ENCODE measurements at regions not wholly inside any gene's neighbourhood (a gene's known extent, or its start where the extent isn't known, plus 50 kb on each side); places are given as distances from the start of the nearest gene placed in this dataset.

DNA sequence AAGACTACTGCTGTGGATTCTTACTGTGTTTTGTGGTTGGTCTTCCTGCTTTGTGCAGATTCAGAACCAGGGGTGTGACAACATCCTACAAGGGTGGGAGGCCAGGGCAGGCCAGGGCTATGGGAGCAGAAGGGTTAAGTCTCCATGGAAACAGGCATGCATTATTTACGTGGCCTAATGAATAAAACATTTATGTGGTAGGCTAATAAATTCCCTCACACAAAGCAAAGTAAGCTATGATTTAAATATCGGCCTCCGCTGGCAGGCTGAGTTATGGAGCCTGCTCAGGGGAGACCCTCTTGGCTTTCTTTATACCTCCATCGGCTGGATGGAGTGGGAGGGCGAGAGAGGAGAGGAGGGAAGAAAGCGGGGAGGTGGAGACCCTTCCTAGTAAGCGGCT is 230.3 kb upstream of the MVB12B start:
- TF ChIP-seq, protein P1, sequence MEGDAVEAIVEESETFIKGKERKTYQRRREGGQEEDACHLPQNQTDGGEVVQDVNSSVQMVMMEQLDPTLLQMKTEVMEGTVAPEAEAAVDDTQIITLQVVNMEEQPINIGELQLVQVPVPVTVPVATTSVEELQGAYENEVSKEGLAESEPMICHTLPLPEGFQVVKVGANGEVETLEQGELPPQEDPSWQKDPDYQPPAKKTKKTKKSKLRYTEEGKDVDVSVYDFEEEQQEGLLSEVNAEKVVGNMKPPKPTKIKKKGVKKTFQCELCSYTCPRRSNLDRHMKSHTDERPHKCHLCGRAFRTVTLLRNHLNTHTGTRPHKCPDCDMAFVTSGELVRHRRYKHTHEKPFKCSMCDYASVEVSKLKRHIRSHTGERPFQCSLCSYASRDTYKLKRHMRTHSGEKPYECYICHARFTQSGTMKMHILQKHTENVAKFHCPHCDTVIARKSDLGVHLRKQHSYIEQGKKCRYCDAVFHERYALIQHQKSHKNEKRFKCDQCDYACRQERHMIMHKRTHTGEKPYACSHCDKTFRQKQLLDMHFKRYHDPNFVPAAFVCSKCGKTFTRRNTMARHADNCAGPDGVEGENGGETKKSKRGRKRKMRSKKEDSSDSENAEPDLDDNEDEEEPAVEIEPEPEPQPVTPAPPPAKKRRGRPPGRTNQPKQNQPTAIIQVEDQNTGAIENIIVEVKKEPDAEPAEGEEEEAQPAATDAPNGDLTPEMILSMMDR (IDR thresholded peaks at IDR 0.05) = no peak
- no peak for TF ChIP-seq POLR2A (IDR thresholded peaks at IDR 0.05)
